ENCODE measurements at regions not wholly inside any gene's neighbourhood (a gene's known extent, or its start where the extent isn't known, plus 50 kb on each side); places are given as distances from the start of the nearest gene placed in this dataset.
"Not testable (repeated sequence)": the region's sequence is repeated elsewhere in the genome, so short reads cannot be mapped to it uniquely, and the experiment has no call there.

GRCh38 chr13:83117046-83117445, 765.2 kb downstream of the SLITRK1 start:
- WGBS (ENCODE audit: insufficient coverage), result 67% methylated on average over 3 of the region's 4 CpGs
- Histone ChIP-seq H3K4me3 (ENCODE audit: low read depth, low read length) (no peak overlapping the region), H3K27ac (ENCODE audit: low read depth, low read length) (no peak overlapping the region)

DNA sequence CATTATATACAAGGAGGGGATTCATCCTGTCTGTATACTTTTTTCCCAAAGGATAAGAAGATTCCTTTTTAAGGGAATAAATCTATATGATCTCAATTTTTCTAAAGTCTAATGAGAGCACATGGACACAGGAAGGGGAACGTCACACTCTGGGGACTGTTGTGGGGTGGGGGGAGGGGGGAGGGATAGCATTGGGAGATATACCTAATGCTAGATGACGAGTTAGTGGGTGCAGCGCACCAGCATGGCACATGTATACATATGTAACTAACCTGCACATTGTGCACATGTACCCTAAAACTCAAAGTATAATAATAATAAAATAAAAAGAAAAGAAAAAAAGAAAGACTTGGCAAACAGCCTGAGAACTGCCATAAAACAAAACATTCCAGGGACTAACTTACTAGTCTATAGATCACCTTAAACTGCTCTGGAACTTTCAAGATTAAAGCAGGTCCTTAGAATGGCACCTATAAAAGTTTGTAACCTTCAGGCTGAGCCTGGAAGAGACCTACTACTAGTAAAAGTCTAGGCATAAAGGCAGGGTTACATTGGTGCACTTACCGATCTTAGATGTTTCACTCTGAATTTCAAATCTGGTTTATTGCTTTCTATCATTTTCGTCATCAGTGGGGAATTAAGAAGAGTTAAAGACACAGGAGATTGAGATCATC, 780.6 kb downstream of the SLITRK1 start:
- not testable (repeated sequence) for H3K27ac ChIP-seq (ENCODE audit: low read depth, low read length); DNase-seq (ENCODE audit: low read depth in 4 of 6, low spot score in 6 of 6); H3K27me3 ChIP-seq (ENCODE audit: control insufficient read depth, insufficient read depth, low read length); H3K4me3 ChIP-seq (ENCODE audit: low read depth, low read length); H3K4me1 ChIP-seq (ENCODE audit: control insufficient read depth, insufficient read depth, low read length); H3K36me3 ChIP-seq (ENCODE audit: control insufficient read depth, insufficient read depth, low read length); H3K9me3 ChIP-seq (ENCODE audit: control insufficient read depth, insufficient read depth, low read length)
- 100% methylated on average over 1 of the region's 5 CpGs for WGBS (ENCODE audit: insufficient coverage)

More at GRCh38 chr13:83117046-83117445, 765.2 kb downstream of the SLITRK1 start:
- no peak for DNase-seq (ENCODE audit: low read depth in 4 of 6, low spot score in 6 of 6)
- Histone ChIP-seq H3K9me3 (ENCODE audit: control insufficient read depth, insufficient read depth, low read length) (no peaks in the 10 kb centered on the region), H3K36me3 (ENCODE audit: control insufficient read depth, insufficient read depth, low read length) (no peaks in the 10 kb centered on the region), H3K27me3 (ENCODE audit: control insufficient read depth, insufficient read depth, low read length) (no peaks in the 10 kb centered on the region), H3K4me1 (ENCODE audit: control insufficient read depth, insufficient read depth, low read length) (no peaks in the 10 kb centered on the region)

GRCh38 chr13:83100237-83100636, 782.0 kb downstream of the SLITRK1 start:
- WGBS (ENCODE audit: insufficient coverage), result no CpG with 5 or more reads among the region's 1 CpG
- no peak for DNase-seq (ENCODE audit: low read depth in 4 of 6, low spot score in 6 of 6)

GRCh38 chr13:83088858-83089257, 793.4 kb downstream of the SLITRK1 start:
- WGBS (ENCODE audit: insufficient coverage), result no CpG with 5 or more reads among the region's 1 CpG
- Histone ChIP-seq H3K36me3 (ENCODE audit: control insufficient read depth, insufficient read depth, low read length) (no peaks in the 10 kb centered on the region), H3K4me3 (ENCODE audit: low read depth, low read length) (no peak overlapping the region), H3K27me3 (ENCODE audit: control insufficient read depth, insufficient read depth, low read length) (no peaks in the 10 kb centered on the region), H3K27ac (ENCODE audit: low read depth, low read length) (no peak overlapping the region), H3K4me1 (ENCODE audit: control insufficient read depth, insufficient read depth, low read length) (no peaks in the 10 kb centered on the region), H3K9me3 (ENCODE audit: control insufficient read depth, insufficient read depth, low read length) (peaks cover 4% of the 10 kb centered on the region)
- no peak for DNase-seq (ENCODE audit: low read depth in 4 of 6, low spot score in 6 of 6)

More at GRCh38 chr13:83100237-83100636, 782.0 kb downstream of the SLITRK1 start:
- Histone ChIP-seq H3K27me3 (ENCODE audit: control insufficient read depth, insufficient read depth, low read length) (no peaks in the 10 kb centered on the region), H3K9me3 (ENCODE audit: control insufficient read depth, insufficient read depth, low read length) (no peaks in the 10 kb centered on the region), H3K36me3 (ENCODE audit: control insufficient read depth, insufficient read depth, low read length) (no peaks in the 10 kb centered on the region), H3K4me1 (ENCODE audit: control insufficient read depth, insufficient read depth, low read length) (no peaks in the 10 kb centered on the region), H3K27ac (ENCODE audit: low read depth, low read length) (no peak overlapping the region), H3K4me3 (ENCODE audit: low read depth, low read length) (no peak overlapping the region)

GRCh38 chr13:83086948-83087347, 795.3 kb downstream of the SLITRK1 start:
- Histone ChIP-seq H3K9me3 (ENCODE audit: control insufficient read depth, insufficient read depth, low read length) (peaks cover 4% of the 10 kb centered on the region), H3K27ac (ENCODE audit: low read depth, low read length) (no peak overlapping the region), H3K27me3 (ENCODE audit: control insufficient read depth, insufficient read depth, low read length) (no peaks in the 10 kb centered on the region), H3K4me1 (ENCODE audit: control insufficient read depth, insufficient read depth, low read length) (no peaks in the 10 kb centered on the region), H3K36me3 (ENCODE audit: control insufficient read depth, insufficient read depth, low read length) (no peaks in the 10 kb centered on the region), H3K4me3 (ENCODE audit: low read depth, low read length) (no peak overlapping the region)
- DNase-seq (ENCODE audit: low read depth in 4 of 6, low spot score in 6 of 6), result no peak
- no CpG with 5 or more reads among the region's 1 CpG for WGBS (ENCODE audit: insufficient coverage)

GRCh38 chr13:83086088-83086487, 796.2 kb downstream of the SLITRK1 start:
- DNase-seq (ENCODE audit: low read depth in 4 of 6, low spot score in 6 of 6), result peak in 1 of 6 donors; percentile 14
- Histone ChIP-seq H3K4me1 (ENCODE audit: control insufficient read depth, insufficient read depth, low read length) (no peaks in the 10 kb centered on the region), H3K27me3 (ENCODE audit: control insufficient read depth, insufficient read depth, low read length) (no peaks in the 10 kb centered on the region), H3K27ac (ENCODE audit: low read depth, low read length) (no peak overlapping the region), H3K4me3 (ENCODE audit: low read depth, low read length) (no peak overlapping the region), H3K9me3 (ENCODE audit: control insufficient read depth, insufficient read depth, low read length) (peaks cover 4% of the 10 kb centered on the region), H3K36me3 (ENCODE audit: control insufficient read depth, insufficient read depth, low read length) (no peaks in the 10 kb centered on the region)

DNA sequence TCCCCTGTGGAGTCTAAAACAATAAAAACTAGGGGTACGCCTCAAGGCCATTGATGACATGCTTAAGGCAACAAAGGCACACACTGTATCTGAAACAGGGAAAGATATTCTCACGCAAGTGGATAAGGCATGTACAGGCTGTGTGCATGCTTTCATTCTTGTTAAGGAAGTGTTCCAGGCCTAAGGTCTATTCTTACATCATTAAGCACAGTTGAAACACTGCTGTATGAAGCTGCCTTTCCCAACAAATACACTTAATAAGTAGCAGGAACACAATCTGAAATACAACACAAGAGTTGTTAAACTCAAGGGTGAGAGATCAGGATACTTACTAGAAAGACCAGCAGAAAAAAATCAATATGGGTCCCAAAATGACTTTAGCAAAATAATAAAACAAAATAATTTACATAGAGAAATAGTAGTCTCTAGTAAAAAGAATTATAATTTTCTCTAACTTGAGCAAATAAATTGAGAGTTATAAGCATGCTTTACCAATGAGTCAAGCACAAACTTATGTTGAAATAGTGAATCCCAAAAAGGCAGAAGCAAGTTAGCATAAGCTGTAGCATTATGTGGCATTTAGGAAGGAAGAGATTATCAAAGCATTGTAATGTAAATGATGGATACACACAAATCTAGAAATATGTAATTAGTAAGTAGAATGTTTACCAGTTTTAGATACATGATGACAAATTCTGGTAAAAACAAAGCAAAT, 796.9 kb downstream of the SLITRK1 start:
- peaks cover 2% of the 10 kb centered on the region for H3K9me3 ChIP-seq (ENCODE audit: control insufficient read depth, insufficient read depth, low read length)
- DNase-seq (ENCODE audit: low read depth in 4 of 6, low spot score in 6 of 6), result no peak
- H3K27me3 ChIP-seq (ENCODE audit: control insufficient read depth, insufficient read depth, low read length), result no peaks in the 10 kb centered on the region
- no peak overlapping the region for H3K4me3 ChIP-seq (ENCODE audit: low read depth, low read length)
- WGBS (ENCODE audit: insufficient coverage), result 100% methylated on average over 1 of the region's 2 CpGs
- no peak overlapping the region for H3K27ac ChIP-seq (ENCODE audit: low read depth, low read length)
- no peaks in the 10 kb centered on the region for H3K4me1 ChIP-seq (ENCODE audit: control insufficient read depth, insufficient read depth, low read length)
- no peaks in the 10 kb centered on the region for H3K36me3 ChIP-seq (ENCODE audit: control insufficient read depth, insufficient read depth, low read length)

DNA sequence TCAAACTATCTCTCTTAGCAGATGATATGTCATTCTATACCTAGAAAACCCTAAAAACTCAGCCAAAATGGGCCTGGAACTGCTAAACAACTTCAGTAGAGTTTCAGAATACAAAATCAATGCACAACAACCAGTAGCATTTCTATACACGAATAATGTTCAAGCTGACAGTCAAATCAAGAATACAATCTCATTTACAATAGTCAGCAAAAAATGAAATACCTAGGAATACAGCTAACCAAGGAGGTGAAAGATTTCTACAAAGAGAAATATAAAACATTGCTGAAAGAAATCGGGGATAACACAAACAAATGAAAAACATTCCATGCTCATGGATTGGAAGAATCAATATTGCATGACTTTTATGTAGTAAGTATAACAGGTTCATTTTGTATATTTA, 804.8 kb downstream of the SLITRK1 start:
- Histone ChIP-seq H3K9me3 (ENCODE audit: control insufficient read depth, insufficient read depth, low read length) (no peaks in the 10 kb centered on the region), H3K27me3 (ENCODE audit: control insufficient read depth, insufficient read depth, low read length) (no peaks in the 10 kb centered on the region), H3K4me1 (ENCODE audit: control insufficient read depth, insufficient read depth, low read length) (no peaks in the 10 kb centered on the region), H3K4me3 (ENCODE audit: low read depth, low read length) (no peak overlapping the region), H3K27ac (ENCODE audit: low read depth, low read length) (no peak overlapping the region), H3K36me3 (ENCODE audit: control insufficient read depth, insufficient read depth, low read length) (no peaks in the 10 kb centered on the region)
- DNase-seq (ENCODE audit: low read depth in 4 of 6, low spot score in 6 of 6), result no peak
- 80% methylated on average over 1 of the region's 2 CpGs for WGBS (ENCODE audit: insufficient coverage)

DNA sequence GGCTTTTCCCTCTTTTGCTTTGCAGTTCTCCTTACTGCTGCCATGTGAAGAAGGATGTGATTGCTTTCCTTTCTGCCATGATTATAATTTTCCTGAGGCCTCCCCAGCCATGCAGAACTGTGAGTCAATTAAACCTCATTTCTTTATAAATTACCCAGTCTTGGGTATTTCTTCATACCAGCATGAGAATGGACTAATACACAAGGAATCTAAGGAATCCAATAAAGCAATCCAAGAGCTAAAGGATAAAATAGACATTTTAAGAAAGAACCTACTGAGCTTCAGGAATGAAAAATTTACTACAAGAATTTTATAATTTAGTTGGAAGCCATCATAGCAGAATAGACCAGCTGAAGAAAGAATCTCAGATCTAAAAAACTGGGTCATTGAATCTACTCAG, 808.3 kb downstream of the SLITRK1 start:
- not testable (repeated sequence) for H3K9me3 ChIP-seq (ENCODE audit: control insufficient read depth, insufficient read depth, low read length); H3K36me3 ChIP-seq (ENCODE audit: control insufficient read depth, insufficient read depth, low read length); H3K4me3 ChIP-seq (ENCODE audit: low read depth, low read length); H3K27ac ChIP-seq (ENCODE audit: low read depth, low read length); DNase-seq (ENCODE audit: low read depth in 4 of 6, low spot score in 6 of 6); H3K27me3 ChIP-seq (ENCODE audit: control insufficient read depth, insufficient read depth, low read length); H3K4me1 ChIP-seq (ENCODE audit: control insufficient read depth, insufficient read depth, low read length)

- Histone ChIP-seq H3K27ac (ENCODE audit: low read depth, low read length) (no peak overlapping the region), H3K9me3 (ENCODE audit: control insufficient read depth, insufficient read depth, low read length) (no peaks in the 10 kb centered on the region), H3K27me3 (ENCODE audit: control insufficient read depth, insufficient read depth, low read length) (no peaks in the 10 kb centered on the region), H3K36me3 (ENCODE audit: control insufficient read depth, insufficient read depth, low read length) (no peaks in the 10 kb centered on the region), H3K4me3 (ENCODE audit: low read depth, low read length) (no peak overlapping the region), H3K4me1 (ENCODE audit: control insufficient read depth, insufficient read depth, low read length) (no peaks in the 10 kb centered on the region)
- 22% methylated on average over 2 of the region's 3 CpGs for WGBS (ENCODE audit: insufficient coverage)
- DNase-seq (ENCODE audit: low read depth in 4 of 6, low spot score in 6 of 6), result peak in 3 of 6 donors; percentile 12 to 89 (median 48)
These were observed 817.2 kb downstream of the SLITRK1 start for GRCh38 chr13:83065108-83065507.
